Mesenchymal stem cell (in vitro differentiated cells and primary cell): ENCODE measurements at regions not wholly inside any gene's neighbourhood (a gene's known extent, or its start where the extent isn't known, plus 50 kb on each side); places are given as distances from the start of the nearest gene placed in this dataset.

Experiments
- DNase-seq: peaks from one replicate; pipeline ENCODE4 v3.0.0-alpha.2; 2013
- H2AFZ ChIP-seq: one replicate; pipeline ENCODE4 v1.6.1; 2013; ENCODE audit warnings: low read depth, mild to moderate bottlenecking, control low read depth, inconsistent platforms, low read length, moderate library complexity
- H2AK5ac ChIP-seq: 2 replicates; pipeline ENCODE4 v1.6.1; 2013; ENCODE audit warnings: low read length, moderate library complexity, mild to moderate bottlenecking, inconsistent platforms; ENCODE audit not compliant: severe bottlenecking
- H2BK120ac ChIP-seq: one replicate; pipeline ENCODE4 v1.6.1; 2013; ENCODE audit warnings: low read depth, mild to moderate bottlenecking, inconsistent platforms, low read length, moderate library complexity
- H2BK12ac ChIP-seq, 2 experiments: one replicate each; pipeline ENCODE4 v1.6.1; 2013; ENCODE audit warnings: inconsistent platforms in 2 of 2, low read length in 2 of 2, mild to moderate bottlenecking in 2 of 2, moderate library complexity in 2 of 2, control low read depth in 1 of 2
- H2BK15ac ChIP-seq: one replicate; pipeline ENCODE4 v1.6.1; 2013; ENCODE audit warnings: mild to moderate bottlenecking, low read depth, inconsistent platforms; ENCODE audit not compliant: poor library complexity, severe bottlenecking
- H2BK5ac ChIP-seq: 2 replicates; pipeline ENCODE4 v1.6.1; 2013; ENCODE audit warnings: low read depth, mild to moderate bottlenecking, low read length, control low read depth, inconsistent platforms; ENCODE audit not compliant: poor library complexity, severe bottlenecking
- H3K14ac ChIP-seq, 2 experiments: one replicate each; pipeline ENCODE4 v1.6.1; 2013; ENCODE audit warnings: inconsistent platforms in 2 of 2, low read length in 2 of 2, control low read depth in 1 of 2, mild to moderate bottlenecking in 1 of 2, moderate library complexity in 1 of 2
- H3K18ac ChIP-seq, 2 experiments: one replicate each; pipeline ENCODE4 v1.6.1; 2013; ENCODE audit warnings: inconsistent platforms in 2 of 2, low read length in 2 of 2, control low read depth in 1 of 2, low read depth in 1 of 2, mild to moderate bottlenecking in 1 of 2
- H3K23ac ChIP-seq, 2 experiments: one replicate each; pipeline ENCODE4 v1.6.1; 2013; ENCODE audit warnings: inconsistent platforms in 2 of 2, low read length in 2 of 2, mild to moderate bottlenecking in 2 of 2, moderate library complexity in 2 of 2, control low read depth in 1 of 2
- H3K27ac ChIP-seq: 2 replicates; pipeline ENCODE4 v1.5.1; 2013; ENCODE audit warnings: mild to moderate bottlenecking, moderate library complexity, low read length, control low read depth, inconsistent platforms; ENCODE audit not compliant: poor library complexity, severe bottlenecking
- H3K27me3 ChIP-seq, 2 experiments: 2 replicates each; pipeline versions ENCODE4 v1.6.1 to v1.7.0; 2013; ENCODE audit warnings: low read length in 2 of 2, mild to moderate bottlenecking in 2 of 2, moderate library complexity in 2 of 2, control low read depth in 1 of 2, inconsistent platforms in 1 of 2; ENCODE audit not compliant: control insufficient read depth in 1 of 2, insufficient read depth in 1 of 2
- H3K36me3 ChIP-seq, 2 experiments: 2 replicates each; pipeline versions ENCODE4 v1.6.1 to v1.7.0; 2013; ENCODE audit warnings: low read length in 2 of 2, control low read depth in 1 of 2, inconsistent platforms in 1 of 2, low read depth in 1 of 2, mild to moderate bottlenecking in 1 of 2; ENCODE audit not compliant: insufficient read depth in 2 of 2, control insufficient read depth in 1 of 2
- H3K4ac ChIP-seq, 2 experiments: one replicate each; pipeline ENCODE4 v1.6.1; 2013; ENCODE audit warnings: inconsistent platforms in 2 of 2, low read length in 2 of 2, mild to moderate bottlenecking in 2 of 2, moderate library complexity in 2 of 2, control low read depth in 1 of 2, low read depth in 1 of 2
- H3K4me1 ChIP-seq: 2 replicates; pipeline ENCODE4 v1.6.1; 2013; ENCODE audit warnings: low read depth, low read length, control low read depth; ENCODE audit not compliant: control insufficient read depth, insufficient read depth
- H3K4me2 ChIP-seq: 2 replicates; pipeline ENCODE4 v1.6.1; 2013; ENCODE audit warnings: low read length, mild to moderate bottlenecking, inconsistent platforms; ENCODE audit not compliant: poor library complexity, severe bottlenecking
- H3K4me3 ChIP-seq, 2 experiments: 2 replicates each; pipeline versions ENCODE4 v1.5.1 to v1.7.0; 2013; ENCODE audit warnings: low read length in 2 of 2, mild to moderate bottlenecking in 2 of 2, control low read depth in 1 of 2, low read depth in 1 of 2; ENCODE audit not compliant: insufficient read depth in 1 of 2
- H3K79me1 ChIP-seq: replicated peaks from 2 replicates; pipeline ENCODE4 v1.6.1; 2013; ENCODE audit warnings: mild to moderate bottlenecking, control low read depth, low read length, inconsistent platforms; ENCODE audit not compliant: poor library complexity, severe bottlenecking
- H3K9ac ChIP-seq: 2 replicates; pipeline ENCODE4 v1.7.0; 2013; ENCODE audit warnings: mild to moderate bottlenecking, low read length, moderate library complexity
- H3K9me3 ChIP-seq: 2 replicates; pipeline ENCODE4 v1.7.0; 2013; ENCODE audit warnings: mild to moderate bottlenecking, low read length; ENCODE audit not compliant: control insufficient read depth
- H4K8ac ChIP-seq: one replicate; pipeline ENCODE4 v1.6.1; 2013; ENCODE audit warnings: inconsistent platforms, mild to moderate bottlenecking, low read length, moderate library complexity
- H4K91ac ChIP-seq: one replicate; pipeline ENCODE4 v1.6.1; 2013; ENCODE audit warnings: mild to moderate bottlenecking, low read length, inconsistent platforms
- WGBS: methylation state at CpG from one replicate; pipeline ENCODE4 v1.1.7; 2013; ENCODE audit warnings: mixed read lengths; 5-methylcytosine and 5-hydroxymethylcytosine counted together

DNA sequence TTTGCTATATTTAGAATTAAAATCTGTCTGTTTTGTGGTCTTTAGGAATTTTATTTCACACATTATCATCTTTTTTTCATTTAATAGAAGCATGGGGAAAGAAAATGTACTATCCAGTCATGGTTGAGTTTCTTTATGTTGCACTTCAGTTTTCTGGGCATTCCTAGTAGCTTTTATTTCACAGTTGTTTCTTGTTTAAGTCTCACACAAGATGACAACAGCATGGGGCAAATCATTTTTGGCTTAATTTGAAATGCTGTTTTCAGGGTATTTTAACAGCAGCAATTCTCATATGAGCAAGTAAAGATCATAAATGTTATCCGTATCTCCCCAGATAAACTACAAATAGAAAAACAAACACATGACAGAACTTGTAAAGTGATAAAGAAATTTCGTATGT, 1600.2 kb downstream of the PCDH9 start:
- DNase-seq, result no peak
- Histone ChIP-seq H3K4me3 (no peak overlapping the region), H3K4ac (no peak overlapping the region), H4K8ac (no peak overlapping the region), H3K36me3 (no peaks in the 10 kb centered on the region), H2AK5ac (no peak overlapping the region), H3K23ac (no peak overlapping the region), H3K14ac (no peak overlapping the region), H2AFZ (no peak overlapping the region), H3K9ac (no peak overlapping the region), H3K9me3 (no peaks in the 10 kb centered on the region), H2BK120ac (no peak overlapping the region), H3K79me1 (no peaks in the 10 kb centered on the region), H3K18ac (no peak overlapping the region), H2BK15ac (no peak overlapping the region), H3K4me1 (no peaks in the 10 kb centered on the region), H4K91ac (no peak overlapping the region), H3K27me3 (no peaks in the 10 kb centered on the region), H2BK5ac (no peak overlapping the region), H2BK12ac (no peak overlapping the region), H3K27ac (no peak overlapping the region), H3K4me2 (no peak overlapping the region)
- no CpG with 5 or more reads among the region's 2 CpGs for WGBS

DNA sequence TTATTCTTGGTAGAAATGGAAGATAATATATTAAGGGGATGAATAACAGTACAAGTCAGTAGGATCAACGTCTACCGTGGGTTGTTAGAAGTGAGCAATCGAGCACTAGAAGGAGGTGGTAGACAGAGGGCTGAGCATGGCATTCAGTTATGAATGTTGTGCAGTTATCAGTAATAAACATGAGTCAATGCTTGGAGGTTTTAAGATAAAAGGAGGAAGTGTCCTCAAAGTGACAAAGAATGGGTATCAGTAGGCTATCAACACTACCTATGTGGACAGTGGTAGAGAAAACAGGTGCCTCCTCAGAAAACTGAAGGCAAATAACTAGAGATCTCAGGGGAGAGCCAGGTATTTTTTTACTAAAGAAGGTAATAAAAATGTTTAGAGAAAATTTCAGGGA, 1607.0 kb downstream of the PCDH9 start:
- Histone ChIP-seq H3K36me3 (no peaks in the 10 kb centered on the region), H3K4me1 (no peaks in the 10 kb centered on the region), H3K18ac (no peak overlapping the region), H2BK5ac (no peak overlapping the region), H2BK120ac (no peak overlapping the region), H2BK12ac (no peak overlapping the region), H3K14ac (no peak overlapping the region), H3K4me2 (no peak overlapping the region), H3K9me3 (no peaks in the 10 kb centered on the region), H2AK5ac (no peak overlapping the region), H4K91ac (no peak overlapping the region), H3K4me3 (no peak overlapping the region), H3K9ac (no peak overlapping the region), H3K23ac (no peak overlapping the region), H3K27ac (no peak overlapping the region), H2AFZ (no peak overlapping the region), H3K79me1 (no peaks in the 10 kb centered on the region), H2BK15ac (no peak overlapping the region), H4K8ac (no peak overlapping the region), H3K27me3 (no peaks in the 10 kb centered on the region), H3K4ac (no peak overlapping the region)
- WGBS, result 96% methylated on average over 3 of the region's 3 CpGs
- DNase-seq, result no peak

DNA sequence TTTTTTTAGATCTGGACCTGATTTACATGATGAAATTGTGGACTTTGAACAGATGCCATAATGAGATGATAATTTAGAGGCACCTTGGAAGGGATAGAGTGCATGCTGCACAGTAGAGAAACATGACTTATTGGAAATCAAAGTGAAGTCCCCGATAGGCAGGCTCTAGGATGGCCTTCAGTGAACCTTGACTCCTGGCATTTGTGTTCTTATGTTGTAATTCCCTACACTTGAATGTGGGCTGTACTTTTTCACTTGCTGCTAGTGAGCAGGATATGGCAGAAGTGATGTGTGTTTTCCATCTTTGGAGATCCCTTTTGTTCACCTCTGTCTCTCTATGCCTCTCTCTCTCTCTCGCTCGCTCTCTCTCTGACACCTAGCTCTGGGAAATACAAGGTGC, 1614.6 kb downstream of the PCDH9 start:
- H4K91ac ChIP-seq, result no peak overlapping the region
- no peak overlapping the region for H2BK5ac ChIP-seq
- no peak overlapping the region for H4K8ac ChIP-seq
- H2BK15ac ChIP-seq, result no peak overlapping the region
- no peak for DNase-seq
- no peak overlapping the region for H3K14ac ChIP-seq
- H2AK5ac ChIP-seq, result no peak overlapping the region
- WGBS, result 95% methylated on average over 3 of the region's 3 CpGs
- H3K4ac ChIP-seq, result no peak overlapping the region
- H2BK120ac ChIP-seq, result no peak overlapping the region
- no peak overlapping the region for H3K4me2 ChIP-seq
- no peak overlapping the region for H3K27ac ChIP-seq
- no peak overlapping the region for H3K18ac ChIP-seq
- no peaks in the 10 kb centered on the region for H3K9me3 ChIP-seq
- H3K4me3 ChIP-seq, result no peak overlapping the region
- H3K27me3 ChIP-seq, result no peaks in the 10 kb centered on the region
- H3K9ac ChIP-seq, result no peak overlapping the region
- no peaks in the 10 kb centered on the region for H3K36me3 ChIP-seq
- H3K4me1 ChIP-seq, result no peaks in the 10 kb centered on the region
- H2AFZ ChIP-seq, result no peak overlapping the region
- H3K79me1 ChIP-seq, result no peaks in the 10 kb centered on the region
- no peak overlapping the region for H3K23ac ChIP-seq
- no peak overlapping the region for H2BK12ac ChIP-seq

DNA sequence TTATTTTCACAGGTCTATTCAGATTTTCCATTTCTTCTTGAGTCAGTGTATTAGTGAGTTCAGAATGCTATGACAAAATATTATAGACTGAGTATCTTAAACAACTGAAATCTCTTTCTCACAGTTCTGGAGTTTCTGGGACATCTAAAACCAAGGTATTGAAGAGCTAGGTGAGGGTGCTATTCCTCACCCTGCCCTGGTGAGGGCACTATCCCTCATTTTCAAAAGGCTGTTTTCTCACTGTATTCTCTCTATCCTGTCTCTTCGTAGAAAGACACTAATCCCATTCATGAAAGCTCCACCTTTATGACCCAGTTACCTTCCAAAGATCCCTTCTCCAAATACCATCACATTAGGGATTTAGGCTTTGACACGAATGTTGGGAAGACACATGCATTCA, 1617.1 kb downstream of the PCDH9 start:
- Histone ChIP-seq H3K9ac (no peak overlapping the region), H3K4me1 (no peaks in the 10 kb centered on the region), H3K9me3 (no peaks in the 10 kb centered on the region), H3K4me3 (no peak overlapping the region), H4K91ac (no peak overlapping the region), H3K27ac (no peak overlapping the region), H3K79me1 (no peaks in the 10 kb centered on the region), H3K27me3 (no peaks in the 10 kb centered on the region), H3K4me2 (no peak overlapping the region), H2BK12ac (no peak overlapping the region), H3K14ac (no peak overlapping the region), H4K8ac (no peak overlapping the region), H3K36me3 (no peaks in the 10 kb centered on the region), H3K23ac (no peak overlapping the region), H2BK15ac (no peak overlapping the region), H2AK5ac (no peak overlapping the region), H2BK120ac (no peak overlapping the region), H2AFZ (no peak overlapping the region), H3K18ac (no peak overlapping the region), H3K4ac (no peak overlapping the region), H2BK5ac (no peak overlapping the region)
- DNase-seq, result no peak
- WGBS, result 87% methylated on average over 1 of the region's 2 CpGs
